NCI-H1930 (cell line): ENCODE measurements at regions not wholly inside any gene's neighbourhood (a gene's known extent, or its start where the extent isn't known, plus 50 kb on each side); places are given as distances from the start of the nearest gene placed in this dataset.

ENCODE experiments used
- DNase-seq, 2 experiments: peaks; one replicate each; lab custom pipeline; 2025; lab: John Stamatoyannopoulos, UW

GRCh38 chr1:198472997-198473396, 67.5 kb downstream of the ATP6V1G3 start:
- no peak for DNase-seq

- no peak for DNase-seq
Observed at GRCh38 chr1:198472119-198472518, 68.4 kb downstream of the ATP6V1G3 start.

GRCh38 chr1:198467907-198468306, 72.6 kb downstream of the ATP6V1G3 start:
- DNase-seq: no peak

- DNase-seq: no peak
Observed at GRCh38 chr1:198467342-198467741, 73.1 kb downstream of the ATP6V1G3 start.

- DNase-seq: peak; percentile 4 to 32
Observed at GRCh38 chr1:198465201-198466144, 75.0 kb downstream of the ATP6V1G3 start.

GRCh38 chr1:198463709-198464108, 76.8 kb downstream of the ATP6V1G3 start:
- no peak for DNase-seq

GRCh38 chr1:198462365-198463019, 78.0 kb downstream of the ATP6V1G3 start:
- DNase-seq: no peak

GRCh38 chr1:198455966-198456365, 84.5 kb downstream of the ATP6V1G3 start:
- no peak for DNase-seq

GRCh38 chr1:198449727-198450433, 90.6 kb downstream of the ATP6V1G3 start:
- DNase-seq: no peak

GRCh38 chr1:198449261-198449660, 91.2 kb downstream of the ATP6V1G3 start:
- no peak for DNase-seq

- no peak for DNase-seq
Observed at GRCh38 chr1:198447468-198447867, 93.0 kb downstream of the ATP6V1G3 start.

GRCh38 chr1:198445872-198446271, 94.6 kb downstream of the ATP6V1G3 start:
- DNase-seq: no peak

GRCh38 chr1:198444792-198445191, 95.7 kb downstream of the ATP6V1G3 start:
- no peak for DNase-seq

GRCh38 chr1:198443365-198444233, 96.9 kb downstream of the ATP6V1G3 start:
- no peak for DNase-seq

GRCh38 chr1:198440842-198441241, 99.6 kb downstream of the ATP6V1G3 start:
- DNase-seq: no peak

GRCh38 chr1:198437332-198437731, 103.1 kb downstream of the ATP6V1G3 start:
- DNase-seq: no peak

GRCh38 chr1:198436276-198436675, 104.2 kb downstream of the ATP6V1G3 start:
- DNase-seq: no peak

- no peak for DNase-seq
Observed at GRCh38 chr1:198435056-198435455, 105.4 kb downstream of the ATP6V1G3 start.

- DNase-seq: no peak
Observed at GRCh38 chr1:198424441-198424840, 116.0 kb downstream of the ATP6V1G3 start.

GRCh38 chr1:198423673-198424072, 116.8 kb downstream of the ATP6V1G3 start:
- no peak for DNase-seq

- DNase-seq: no peak
Observed at GRCh38 chr1:198417039-198417438, 123.4 kb downstream of the ATP6V1G3 start.

- DNase-seq: no peak
Observed at GRCh38 chr1:198416296-198416695, 124.2 kb downstream of the ATP6V1G3 start.
